Activated naive CD4-positive, alpha-beta T cell treated with Interleukin-2 at 50 U/mL for 16 hours (primary cell): ENCODE measurements at regions not wholly inside any gene's neighbourhood (a gene's known extent, or its start where the extent isn't known, plus 50 kb on each side); places are given as distances from the start of the nearest gene placed in this dataset.

Experiments used
- DNase-seq: peaks from one replicate; pipeline ENCODE4 v3.0.0-alpha.2; 2020

- no peak for DNase-seq
These were observed 468.2 kb upstream of the HS6ST1 start for GRCh38 chr2:128786741-128787478.

- DNase-seq, result no peak
These were observed 468.9 kb upstream of the HS6ST1 start for GRCh38 chr2:128787616-128788015.

GRCh38 chr2:128788636-128789220 lies 470.1 kb upstream of the HS6ST1 start:
- no peak for DNase-seq

GRCh38 chr2:128789221-128789620 lies 470.6 kb upstream of the HS6ST1 start:
- no peak for DNase-seq

GRCh38 chr2:128789776-128790455 lies 471.2 kb upstream of the HS6ST1 start:
- DNase-seq, result no peak

GRCh38 chr2:128790541-128791001 lies 471.9 kb upstream of the HS6ST1 start:
- no peak for DNase-seq

GRCh38 chr2:128791120-128791984 lies 472.7 kb upstream of the HS6ST1 start:
- DNase-seq, result no peak

GRCh38 chr2:128791985-128792320 lies 473.3 kb upstream of the HS6ST1 start:
- no peak for DNase-seq

- DNase-seq, result no peak
These were observed 473.9 kb upstream of the HS6ST1 start for GRCh38 chr2:128792476-128793054.

GRCh38 chr2:128793404-128793803 lies 474.7 kb upstream of the HS6ST1 start:
- no peak for DNase-seq

- no peak for DNase-seq
These were observed 475.6 kb upstream of the HS6ST1 start for GRCh38 chr2:128794285-128794684.

GRCh38 chr2:128796321-128796720 lies 477.7 kb upstream of the HS6ST1 start:
- no peak for DNase-seq

- no peak for DNase-seq
These were observed 478.4 kb upstream of the HS6ST1 start for GRCh38 chr2:128797092-128797491.

- no peak for DNase-seq
These were observed 478.9 kb upstream of the HS6ST1 start for GRCh38 chr2:128797533-128797932.

- no peak for DNase-seq
These were observed 479.3 kb upstream of the HS6ST1 start for GRCh38 chr2:128797937-128798336.

- DNase-seq, result no peak
These were observed 480.0 kb upstream of the HS6ST1 start for GRCh38 chr2:128798502-128799283.

- no peak for DNase-seq
These were observed 480.6 kb upstream of the HS6ST1 start for GRCh38 chr2:128799284-128799552.

- DNase-seq, result no peak
These were observed 481.1 kb upstream of the HS6ST1 start for GRCh38 chr2:128799730-128800129.

GRCh38 chr2:128801576-128801975 lies 482.9 kb upstream of the HS6ST1 start:
- no peak for DNase-seq

GRCh38 chr2:128803222-128803621 lies 484.6 kb upstream of the HS6ST1 start:
- DNase-seq, result no peak

- no peak for DNase-seq
These were observed 486.6 kb upstream of the HS6ST1 start for GRCh38 chr2:128805237-128805636.

GRCh38 chr2:128805918-128806317 lies 487.2 kb upstream of the HS6ST1 start:
- DNase-seq, result no peak
